ENCODE measurements at regions not wholly inside any gene's neighbourhood (a gene's known extent, or its start where the extent isn't known, plus 50 kb on each side); places are given as distances from the start of the nearest gene placed in this dataset.

- TF ChIP-seq POLR2A (IDR thresholded peaks at IDR 0.05) = no peak
- no peak for TF ChIP-seq CTCF (IDR thresholded peaks at IDR 0.05)
- Histone ChIP-seq H3K4me1 (no peaks in the 10 kb centered on the region), H3K4me3 (no peak overlapping the region), H3K27me3 (no peaks in the 10 kb centered on the region), H3K27ac (no peak overlapping the region), H3K9me3 (no peaks in the 10 kb centered on the region), H3K36me3 (ENCODE audit: low read depth, missing control alignments) (no peaks in the 10 kb centered on the region)
- intact Hi-C loops (cut with DNase I; ENCODE audit: low total_unique reads) = no loop called here
- DNase-seq = no peak
- WGBS, 2 donors = 86 to 88% methylated on average over 5 of the region's 5 CpGs
Observed at GRCh38 chr3:190739641-190740185, 122.8 kb downstream of the GMNC start.

DNA sequence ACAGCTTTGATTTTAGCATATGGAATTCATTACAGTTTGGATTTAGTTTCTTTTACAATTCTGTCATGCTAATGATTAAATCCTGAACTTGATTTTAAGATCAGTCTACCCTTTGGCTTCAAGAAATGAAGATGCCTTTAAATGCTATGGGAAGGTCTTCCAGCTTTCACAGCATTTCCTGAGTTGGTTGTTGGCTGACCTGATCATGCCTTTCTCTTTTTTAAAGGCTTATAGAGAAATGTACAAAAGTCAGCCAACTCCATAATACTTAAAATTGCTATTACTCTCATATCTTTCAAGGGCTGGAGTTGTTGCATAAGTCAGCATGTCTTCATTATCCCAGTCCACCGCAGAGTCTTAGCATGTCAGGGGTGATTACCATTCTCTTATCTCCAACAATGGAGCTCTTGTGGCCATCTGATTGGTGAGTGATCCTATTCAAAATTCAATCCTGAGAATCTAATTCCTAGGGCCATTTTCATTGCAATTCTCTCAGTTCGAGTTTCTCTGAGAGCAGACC lies 123.8 kb downstream of the GMNC start:
- DNase-seq = no peak
- intact Hi-C loops (cut with DNase I; ENCODE audit: low total_unique reads) = no loop called here
- Histone ChIP-seq H3K36me3 (ENCODE audit: low read depth, missing control alignments) (no peaks in the 10 kb centered on the region), H3K4me1 (no peaks in the 10 kb centered on the region), H3K27ac (no peak overlapping the region), H3K9me3 (no peaks in the 10 kb centered on the region), H3K4me3 (no peak overlapping the region), H3K27me3 (no peaks in the 10 kb centered on the region)
- WGBS, 2 donors = 77 to 83% methylated on average over 2 of the region's 2 CpGs
- no peak for TF ChIP-seq CTCF (IDR thresholded peaks at IDR 0.05)
- no peak for TF ChIP-seq POLR2A (IDR thresholded peaks at IDR 0.05)

DNA sequence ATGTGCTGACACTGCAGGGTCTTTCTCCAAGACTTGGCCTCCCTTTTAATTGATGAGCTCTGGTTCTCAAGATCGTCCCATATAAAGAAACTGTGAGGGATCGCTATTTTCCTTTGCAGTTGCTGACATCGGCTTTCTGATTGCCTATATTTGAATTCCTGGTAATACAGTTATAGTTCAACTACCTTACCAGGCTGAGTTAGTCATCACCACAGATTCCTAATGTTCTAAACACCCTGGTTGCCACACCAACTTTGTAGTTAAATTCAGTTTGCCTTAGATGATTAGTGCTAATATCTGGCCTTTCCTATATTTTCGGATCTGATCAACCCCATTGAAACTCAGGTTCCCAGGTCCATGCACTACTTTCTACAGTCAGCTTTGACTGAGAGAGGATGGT lies 125.0 kb downstream of the GMNC start:
- Histone ChIP-seq H3K36me3 (ENCODE audit: low read depth, missing control alignments) (no peaks in the 10 kb centered on the region), H3K4me1 (no peaks in the 10 kb centered on the region), H3K27ac (no peak overlapping the region), H3K27me3 (no peaks in the 10 kb centered on the region), H3K4me3 (no peak overlapping the region), H3K9me3 (no peaks in the 10 kb centered on the region)
- TF ChIP-seq CTCF (IDR thresholded peaks at IDR 0.05) (no peak), POLR2A (IDR thresholded peaks at IDR 0.05) (no peak)
- intact Hi-C loops (cut with DNase I; ENCODE audit: low total_unique reads) = no loop called here
- no peak for DNase-seq
- WGBS, 2 donors = 82 to 93% methylated on average over 4 of the region's 4 CpGs

- Histone ChIP-seq H3K4me1 (no peaks in the 10 kb centered on the region), H3K4me3 (no peak overlapping the region), H3K27me3 (no peaks in the 10 kb centered on the region), H3K9me3 (no peaks in the 10 kb centered on the region), H3K36me3 (ENCODE audit: low read depth, missing control alignments) (no peaks in the 10 kb centered on the region), H3K27ac (no peak overlapping the region)
- 89 to 97% methylated on average over 2 of the region's 2 CpGs for WGBS, 2 donors
- intact Hi-C loops (cut with DNase I; ENCODE audit: low total_unique reads) = no loop called here
- DNase-seq = no peak
- no peak for TF ChIP-seq POLR2A (IDR thresholded peaks at IDR 0.05)
- no peak for TF ChIP-seq CTCF (IDR thresholded peaks at IDR 0.05)
Observed at GRCh38 chr3:190734490-190734889, 128.0 kb downstream of the GMNC start.

DNA sequence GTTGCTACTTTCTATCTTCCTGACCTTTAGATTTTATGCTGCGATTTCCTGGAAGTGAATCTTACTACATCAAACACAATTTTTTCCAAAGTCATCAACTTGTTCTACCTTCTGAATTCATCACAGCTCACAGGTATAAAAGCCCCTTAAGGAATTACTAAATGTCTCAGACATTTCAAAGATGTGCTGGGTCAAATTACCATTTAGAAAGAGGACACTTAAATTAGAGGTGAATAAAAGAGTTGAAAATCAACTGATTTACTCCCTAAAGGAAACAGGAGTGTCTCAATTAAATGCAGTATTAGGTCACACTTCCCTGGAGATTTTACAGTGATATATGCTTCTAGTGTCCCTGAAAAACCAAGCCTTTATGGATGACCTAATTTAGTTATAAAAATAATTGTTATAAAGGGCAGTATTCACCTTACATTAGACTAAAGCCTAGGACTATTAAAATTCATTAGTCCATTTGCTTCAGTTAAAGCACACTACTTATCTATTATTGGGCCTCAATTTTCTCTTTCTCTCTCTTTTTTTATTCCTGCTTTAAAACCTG lies 128.8 kb downstream of the GMNC start:
- TF ChIP-seq POLR2A (IDR thresholded peaks at IDR 0.05) (no peak), CTCF (IDR thresholded peaks at IDR 0.05) (no peak)
- DNase-seq = no peak
- H3K4me3 ChIP-seq = no peak overlapping the region
- H3K27me3 ChIP-seq = no peaks in the 10 kb centered on the region
- no peaks in the 10 kb centered on the region for H3K4me1 ChIP-seq
- no peaks in the 10 kb centered on the region for H3K9me3 ChIP-seq
- intact Hi-C loops (cut with DNase I; ENCODE audit: low total_unique reads) = no loop called here
- no peak overlapping the region for H3K27ac ChIP-seq
- 71 to 83% methylated on average over 1 of the region's 1 CpG for WGBS, 2 donors
- H3K36me3 ChIP-seq (ENCODE audit: low read depth, missing control alignments) = no peaks in the 10 kb centered on the region
